GM18873 (cell line): ENCODE measurements at regions not wholly inside any gene's neighbourhood (a gene's known extent, or its start where the extent isn't known, plus 50 kb on each side); places are given as distances from the start of the nearest gene placed in this dataset.
"Not testable (repeated sequence)": the region's sequence is repeated elsewhere in the genome, so short reads cannot be mapped to it uniquely, and the experiment has no call there.

Experiments
- ATAC-seq: cut with Tn5 transposase; IDR thresholded peaks from one replicate; pipeline ENCODE4 v1.9.1; 2021; ENCODE audit warnings: mild to moderate bottlenecking, moderate library complexity, moderate number of reproducible peaks; ENCODE audit not compliant: unreplicated experiment, low FRiP score

DNA sequence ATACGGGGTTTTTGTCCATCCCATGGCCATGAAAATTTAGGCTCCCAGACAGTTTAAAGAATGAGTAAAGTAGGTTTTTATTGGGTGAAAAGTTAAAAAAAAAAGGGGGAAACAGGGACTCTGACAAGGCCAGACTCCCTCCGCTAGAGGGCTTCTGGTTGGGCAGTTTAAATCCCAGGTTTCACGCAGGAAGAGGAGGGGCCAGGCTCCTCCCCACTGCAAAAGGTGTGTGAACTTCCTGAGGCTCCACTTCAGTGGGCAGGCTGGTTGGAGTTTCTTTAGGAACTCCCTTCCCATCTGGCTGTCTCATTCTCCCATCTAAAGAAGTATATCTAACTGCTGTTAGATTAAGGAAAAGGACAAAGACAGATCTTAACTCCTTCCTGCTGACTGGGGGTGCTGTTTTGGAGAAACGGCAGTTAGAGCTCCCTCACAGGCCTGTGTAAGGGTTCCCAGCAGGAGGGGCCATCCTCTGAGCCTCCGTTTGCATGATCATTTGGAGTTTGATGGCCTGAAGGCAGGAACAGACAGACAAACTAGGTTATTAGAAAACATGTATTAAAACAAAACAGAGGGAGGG, 1160.7 kb downstream of the CNTNAP5 start:
- ATAC-seq = no peak

GRCh38 chr2:125207431-125207830, 1182.3 kb downstream of the CNTNAP5 start:
- ATAC-seq = no peak

- no peak for ATAC-seq
These were observed 1191.2 kb downstream of the CNTNAP5 start for GRCh38 chr2:125216321-125216720.

DNA sequence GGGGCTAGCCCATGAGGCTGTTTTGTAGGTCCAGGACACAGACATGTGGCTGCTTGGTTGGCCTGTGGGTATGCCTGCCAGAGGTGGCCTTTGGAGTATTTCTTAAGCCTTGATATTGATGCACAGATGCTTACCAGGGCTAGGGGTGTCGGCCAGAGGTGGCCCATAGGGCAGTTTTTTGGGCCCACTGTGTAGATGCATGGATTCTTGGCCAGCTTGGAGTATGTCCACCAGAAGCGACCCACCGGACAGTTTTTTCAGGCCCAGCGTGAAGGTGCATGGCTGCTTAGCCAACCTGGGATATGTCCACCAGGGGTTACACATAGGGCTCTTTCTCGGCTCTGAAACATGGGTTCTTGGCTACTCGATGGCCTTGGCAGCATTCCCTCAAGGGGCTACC, 1199.1 kb downstream of the CNTNAP5 start:
- no peak for ATAC-seq

- ATAC-seq = no peak
These were observed 1199.7 kb downstream of the CNTNAP5 start for GRCh38 chr2:125224830-125225229.

DNA sequence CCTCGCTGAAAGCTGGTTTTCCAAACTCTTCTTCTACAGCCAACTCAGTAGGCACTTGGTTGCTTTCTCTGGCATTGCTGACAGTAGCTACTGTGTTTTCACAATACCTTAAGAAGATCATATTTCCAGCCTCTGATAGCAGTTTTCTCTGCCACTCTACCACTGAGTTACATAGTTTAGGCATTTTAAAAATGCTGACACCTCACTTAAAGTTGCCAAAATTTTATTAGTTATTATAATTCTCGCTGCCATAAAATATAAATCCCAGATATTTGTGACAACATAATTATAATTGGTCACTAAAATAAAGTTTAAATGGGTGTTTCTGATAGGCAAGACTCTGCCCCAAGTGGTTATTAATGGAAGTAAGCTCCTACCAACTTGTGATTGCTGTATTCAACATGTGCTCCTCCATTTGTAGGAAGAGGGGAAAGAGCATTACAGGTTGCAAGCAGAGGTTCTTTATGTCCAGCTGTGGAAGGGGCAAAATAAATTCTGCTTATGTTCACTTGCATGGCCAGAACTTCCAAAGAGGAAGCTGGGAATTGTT, 1202.8 kb downstream of the CNTNAP5 start:
- no peak for ATAC-seq

GRCh38 chr2:125240870-125241269, 1215.8 kb downstream of the CNTNAP5 start:
- ATAC-seq = no peak

DNA sequence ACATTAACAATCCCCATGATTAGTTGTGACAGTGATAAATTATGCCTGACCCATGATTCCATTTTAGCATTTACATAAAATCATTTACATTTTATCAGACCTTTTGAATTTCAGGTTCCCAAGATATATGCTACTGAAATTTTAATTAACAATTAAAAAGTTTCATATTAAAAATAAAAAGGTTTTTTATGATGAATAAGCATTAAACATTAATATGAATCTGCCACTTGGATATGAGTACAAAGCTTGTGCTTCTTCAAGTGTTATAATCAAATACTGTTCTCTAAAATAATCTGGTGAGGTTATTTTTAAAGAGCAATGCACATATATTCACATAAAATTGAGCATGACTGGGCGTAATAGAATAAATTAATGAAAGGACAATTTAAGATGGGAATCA, 1218.0 kb downstream of the CNTNAP5 start:
- no peak for ATAC-seq

DNA sequence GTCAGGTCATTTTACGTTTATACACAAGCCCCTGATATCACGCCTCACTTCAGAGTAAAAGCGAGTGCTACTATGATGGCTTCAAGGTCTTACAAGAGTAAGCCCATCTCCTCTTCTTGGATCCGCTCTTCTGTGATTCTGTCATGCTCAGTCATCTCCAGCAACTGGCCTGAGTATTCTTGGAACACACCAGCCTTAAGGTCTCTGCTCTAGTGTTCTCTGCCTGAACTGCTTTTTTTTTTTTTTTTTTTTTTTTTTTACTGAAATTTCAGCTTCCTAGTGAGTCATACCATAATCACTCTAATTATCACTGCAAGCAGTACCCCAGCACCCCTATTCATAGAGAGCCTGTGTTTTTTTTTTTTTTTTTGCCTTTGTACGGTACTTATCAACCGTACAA, 1228.9 kb downstream of the CNTNAP5 start:
- ATAC-seq = no peak

DNA sequence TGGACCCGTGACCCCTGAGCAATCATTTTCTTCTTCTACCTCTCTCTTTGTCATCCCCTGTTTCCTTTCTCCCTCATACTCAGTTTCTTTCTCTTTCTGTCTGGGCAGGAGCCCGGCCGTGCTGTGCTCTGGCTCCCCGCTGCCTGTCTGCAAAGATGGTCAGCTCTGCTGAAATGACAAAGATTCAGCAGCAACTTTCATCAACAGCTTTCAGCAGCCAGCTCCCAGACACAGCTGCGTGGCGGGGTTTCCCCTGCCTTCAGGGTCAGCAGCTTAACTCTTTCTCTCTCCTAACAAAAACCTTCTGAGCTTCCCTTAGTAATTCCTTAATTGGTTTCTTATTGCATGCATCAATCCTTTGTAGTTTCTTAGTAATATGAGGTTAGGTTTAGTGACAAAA, 1234.4 kb downstream of the CNTNAP5 start:
- ATAC-seq = no peak

DNA sequence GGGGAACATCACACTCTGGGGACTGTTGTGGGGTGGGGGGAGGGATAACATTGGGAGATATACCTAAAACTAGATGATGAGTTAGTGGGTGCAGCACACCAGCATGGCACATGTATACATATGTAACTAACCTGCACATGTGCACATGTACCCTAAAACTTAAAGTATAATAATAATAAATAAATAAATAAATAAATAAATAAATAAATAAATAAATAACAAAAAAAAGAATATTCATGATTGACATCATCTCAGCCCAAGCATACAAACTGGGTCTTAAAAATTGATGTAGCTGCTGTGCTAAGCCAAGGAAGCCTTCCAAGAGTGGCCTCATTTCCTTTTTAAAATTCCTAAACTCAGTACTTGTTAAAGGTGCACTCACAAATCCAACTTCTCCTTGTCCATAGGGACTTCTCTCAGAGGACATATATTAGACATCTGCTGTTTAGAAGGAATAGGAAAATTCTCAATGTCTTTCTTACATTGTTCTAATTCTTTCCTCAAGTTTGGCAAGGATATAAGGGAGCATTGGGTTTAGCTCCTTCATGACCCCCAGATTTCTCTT, 1235.4 kb downstream of the CNTNAP5 start:
- not testable (repeated sequence) for ATAC-seq

DNA sequence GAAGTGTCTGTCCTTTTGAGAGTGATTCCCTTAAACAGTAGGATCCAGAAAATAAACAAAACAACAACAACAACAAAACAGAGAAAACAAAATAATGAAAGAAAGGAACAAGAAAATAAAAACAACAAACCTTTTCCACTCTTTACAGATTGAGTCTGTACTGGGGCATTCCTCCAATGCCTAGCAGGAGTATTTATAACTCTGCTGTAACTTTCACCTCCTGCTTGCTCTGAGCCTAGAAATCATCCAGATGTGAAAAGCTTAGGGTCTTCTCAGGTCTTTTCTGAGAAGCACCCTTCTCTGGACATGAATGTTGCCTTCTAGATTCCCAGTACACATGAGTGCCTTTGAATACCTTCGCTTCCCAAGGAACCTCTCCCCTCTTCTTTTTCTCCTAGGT, 1239.4 kb downstream of the CNTNAP5 start:
- no peak for ATAC-seq

DNA sequence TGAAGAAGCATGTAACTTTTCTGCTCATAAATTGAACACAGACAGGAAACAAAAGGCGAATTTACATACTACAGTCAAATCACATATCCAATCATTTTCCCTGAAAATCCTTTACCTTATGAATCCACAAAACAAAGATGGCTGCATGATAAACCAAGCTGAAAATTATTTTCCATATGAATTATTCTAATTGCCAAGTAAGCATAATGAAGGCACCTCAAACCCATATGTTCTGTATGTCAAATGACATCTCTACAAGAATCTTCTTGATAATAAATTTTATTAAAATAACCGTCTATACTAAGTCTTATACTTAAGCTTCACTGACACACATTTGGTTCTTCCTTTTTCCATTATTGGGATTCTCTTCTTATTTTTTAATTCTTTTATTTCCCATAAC, 1242.6 kb downstream of the CNTNAP5 start:
- ATAC-seq = no peak

DNA sequence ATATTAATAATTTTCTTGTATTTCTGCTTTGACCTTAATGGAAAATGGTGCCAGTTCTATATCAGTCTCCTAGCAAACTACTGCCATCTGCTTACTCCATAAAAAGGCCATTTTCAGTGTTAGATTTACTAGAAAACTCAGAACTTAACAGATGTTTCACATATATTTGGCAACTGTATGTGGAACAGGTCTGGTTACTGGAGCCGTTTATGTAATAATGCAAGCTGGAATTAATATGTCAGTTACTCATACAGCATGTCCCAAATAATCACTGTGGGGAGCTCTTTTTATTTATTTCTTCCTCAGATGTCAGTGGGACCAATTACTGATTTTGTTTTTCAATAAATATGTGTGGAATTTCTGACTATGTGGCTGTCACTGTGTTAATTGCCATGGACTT, 1247.6 kb downstream of the CNTNAP5 start:
- ATAC-seq = no peak

DNA sequence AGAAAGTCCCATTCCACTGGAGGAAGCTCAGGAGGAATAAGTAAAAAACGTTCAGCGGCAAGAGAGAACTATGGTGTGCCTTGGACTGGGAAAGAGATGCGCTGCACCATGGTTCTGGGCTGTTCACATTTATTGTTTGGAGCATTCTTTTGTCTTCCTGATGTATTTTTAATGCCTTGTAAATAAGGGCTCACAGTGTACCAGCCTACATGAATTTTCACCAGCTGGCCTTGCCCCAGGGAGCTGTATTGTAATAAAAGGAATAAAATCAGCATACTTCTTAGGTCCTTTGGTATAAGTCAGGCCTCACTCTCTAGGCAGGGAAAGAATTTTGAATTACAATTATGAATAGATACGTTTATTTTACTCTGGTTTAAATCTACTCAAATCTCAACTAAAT, 1249.6 kb downstream of the CNTNAP5 start:
- no peak for ATAC-seq

GRCh38 chr2:125280265-125280664, 1255.2 kb downstream of the CNTNAP5 start:
- ATAC-seq = no peak

DNA sequence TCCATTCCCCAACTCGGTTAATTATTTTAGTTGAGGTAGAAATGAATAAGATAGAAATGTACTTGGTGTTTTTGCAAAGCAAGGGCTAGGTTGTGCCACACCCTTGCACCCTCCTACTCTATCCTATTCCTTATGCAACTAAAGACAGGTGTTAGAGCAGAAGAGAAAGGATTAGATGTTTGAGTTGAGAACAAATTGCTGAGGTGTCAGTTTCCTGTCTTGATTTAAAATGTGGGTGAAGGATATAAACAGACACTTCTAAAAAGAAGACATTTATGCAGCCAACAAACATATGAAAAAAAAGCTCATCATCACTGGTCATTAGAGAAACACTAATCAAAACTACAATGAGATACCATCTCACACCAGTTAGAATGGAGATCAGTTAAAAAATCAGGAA, 1256.2 kb downstream of the CNTNAP5 start:
- ATAC-seq = no peak

- ATAC-seq = no peak
These were observed 1271.7 kb downstream of the CNTNAP5 start for GRCh38 chr2:125296742-125297141.

DNA sequence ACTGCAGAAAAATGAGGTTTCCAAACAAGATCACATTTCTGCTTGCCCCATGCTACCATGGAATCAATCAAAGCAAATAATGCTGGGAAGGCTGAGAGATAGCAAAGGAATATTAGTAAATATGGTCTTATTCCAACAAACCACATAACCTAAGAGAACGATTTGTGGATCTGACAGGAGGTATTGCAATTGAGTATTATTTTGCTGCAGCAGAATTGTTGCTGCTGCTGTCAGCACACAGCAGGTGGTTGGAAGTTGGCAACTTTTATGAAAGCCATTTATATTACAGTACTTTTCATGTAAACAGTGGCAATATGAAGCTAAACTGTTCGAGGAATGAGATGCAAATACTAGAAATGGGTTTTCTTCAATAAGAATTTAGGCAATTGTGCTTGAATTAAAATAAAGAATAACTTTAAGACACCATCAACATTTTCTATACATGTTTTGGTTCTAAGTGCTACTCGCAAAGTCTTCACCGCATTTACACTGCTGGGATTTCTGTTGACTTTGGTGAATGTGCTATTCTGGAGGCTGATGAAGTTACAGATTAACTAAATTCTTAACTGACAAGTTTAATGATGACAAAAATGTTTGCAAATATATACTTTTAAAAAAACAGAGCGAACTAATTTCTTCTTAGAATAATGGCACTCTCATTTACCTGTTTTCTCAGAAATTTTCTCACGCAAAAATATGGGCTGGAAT, 1285.7 kb downstream of the CNTNAP5 start:
- no peak for ATAC-seq

GRCh38 chr2:125312342-125312741, 1287.3 kb downstream of the CNTNAP5 start:
- no peak for ATAC-seq

DNA sequence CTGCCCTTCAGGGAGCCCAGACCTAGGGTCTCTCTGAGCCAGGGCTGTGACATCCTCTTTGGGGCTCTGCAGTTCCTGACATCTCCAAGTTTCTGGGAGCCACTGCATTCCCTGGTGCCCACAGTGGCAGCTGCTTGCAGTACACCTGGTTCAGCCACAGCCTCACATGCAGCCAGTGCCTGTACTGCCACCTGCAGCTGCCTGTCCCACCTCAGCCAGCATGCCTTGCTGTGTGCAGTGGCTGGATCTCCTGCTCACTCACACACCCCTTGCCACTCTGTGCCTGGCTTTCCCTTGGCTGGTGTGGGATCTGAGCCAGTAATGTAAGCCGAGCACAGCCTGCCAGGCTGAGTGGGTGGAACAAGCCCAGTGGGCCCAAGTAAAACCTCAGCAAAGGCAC, 1288.7 kb downstream of the CNTNAP5 start:
- ATAC-seq = no peak

- no peak for ATAC-seq
These were observed 1293.7 kb downstream of the CNTNAP5 start for GRCh38 chr2:125318740-125319139.
